Trophoblast cell (in vitro differentiated cells and primary cell): ENCODE measurements at regions not wholly inside any gene's neighbourhood (a gene's known extent, or its start where the extent isn't known, plus 50 kb on each side); places are given as distances from the start of the nearest gene placed in this dataset.

ENCODE experiments used
- DNase-seq, 2 donors: peaks; one replicate each; pipeline ENCODE4 v3.0.0-alpha.2; 2016
- H2AFZ ChIP-seq: 2 replicates; pipeline ENCODE4 v1.6.1; 2013; ENCODE audit warnings: low read length, moderate library complexity, mild to moderate bottlenecking; ENCODE audit not compliant: insufficient read depth, poor library complexity
- H2AK5ac ChIP-seq: 2 replicates; pipeline ENCODE4 v1.6.1; 2013; ENCODE audit warnings: mild to moderate bottlenecking, low read length
- H2BK120ac ChIP-seq: 2 replicates; pipeline ENCODE4 v1.6.1; 2013; ENCODE audit warnings: low read length, mild to moderate bottlenecking, moderate library complexity; ENCODE audit not compliant: insufficient read depth, poor library complexity
- H2BK12ac ChIP-seq: 2 replicates; pipeline ENCODE4 v1.6.1; 2013; ENCODE audit warnings: mild to moderate bottlenecking, low read length, moderate library complexity
- H2BK5ac ChIP-seq: 2 replicates; pipeline ENCODE4 v1.6.1; 2013; ENCODE audit warnings: low read length, low read depth, moderate library complexity, mild to moderate bottlenecking; ENCODE audit not compliant: poor library complexity
- H3K14ac ChIP-seq: 2 replicates; pipeline ENCODE4 v1.6.1; 2013; ENCODE audit warnings: mild to moderate bottlenecking, low read length
- H3K18ac ChIP-seq: 2 replicates; pipeline ENCODE4 v1.6.1; 2013; ENCODE audit warnings: mild to moderate bottlenecking, low read length
- H3K23ac ChIP-seq: 2 replicates; pipeline ENCODE4 v1.6.1; 2013; ENCODE audit warnings: low read length
- H3K27ac ChIP-seq: 2 replicates; pipeline ENCODE4 v1.5.1; 2013; ENCODE audit warnings: low read depth, mild to moderate bottlenecking, inconsistent platforms, low read length, moderate library complexity
- H3K27me3 ChIP-seq: 2 replicates; pipeline ENCODE4 v1.6.1; 2013; ENCODE audit warnings: inconsistent platforms, mild to moderate bottlenecking, low read length, moderate library complexity; ENCODE audit not compliant: insufficient read depth
- H3K36me3 ChIP-seq, 2 experiments: 1 replicate in 1 of 2; 2 replicates in 1 of 2; pipeline ENCODE4 v1.6.1; 2013; ENCODE audit warnings: low read length in 2 of 2, mild to moderate bottlenecking in 2 of 2, moderate library complexity in 1 of 2; ENCODE audit not compliant: insufficient read depth in 2 of 2, control insufficient read depth in 1 of 2
- H3K4ac ChIP-seq: 2 replicates; pipeline ENCODE4 v1.6.1; 2013; ENCODE audit warnings: low read depth, mild to moderate bottlenecking, low read length, moderate library complexity
- H3K4me1 ChIP-seq, 2 experiments: 1 replicate in 1 of 2; 2 replicates in 1 of 2; pipeline ENCODE4 v1.6.1; 2013; ENCODE audit warnings: low read length in 2 of 2, mild to moderate bottlenecking in 2 of 2, moderate library complexity in 1 of 2; ENCODE audit not compliant: insufficient read depth in 2 of 2, control insufficient read depth in 1 of 2
- H3K4me2 ChIP-seq: 2 replicates; pipeline ENCODE4 v1.6.1; 2013; ENCODE audit warnings: inconsistent platforms, mild to moderate bottlenecking, low read length, moderate library complexity
- H3K4me3 ChIP-seq: 2 replicates; pipeline ENCODE4 v1.5.1; 2013; ENCODE audit warnings: mild to moderate bottlenecking, low read depth, low read length, inconsistent platforms
- H3K79me1 ChIP-seq: one replicate; pipeline ENCODE4 v1.6.1; 2013; ENCODE audit warnings: low read length
- H3K79me2 ChIP-seq: 2 replicates; pipeline ENCODE4 v1.6.1; 2013; ENCODE audit warnings: low read length, mild to moderate bottlenecking; ENCODE audit not compliant: control insufficient read depth, insufficient read depth, poor library complexity
- H3K9ac ChIP-seq: 2 replicates; pipeline ENCODE4 v1.6.1; 2013; ENCODE audit warnings: mild to moderate bottlenecking, low read length
- H3K9me3 ChIP-seq: 2 replicates; pipeline ENCODE4 v1.6.1; 2013; ENCODE audit warnings: low read depth, mild to moderate bottlenecking, control low read depth, inconsistent platforms, low read length; ENCODE audit not compliant: insufficient read depth
- H4K12ac ChIP-seq: 2 replicates; pipeline ENCODE4 v1.6.1; 2013; ENCODE audit warnings: low read depth, mild to moderate bottlenecking, low read length, moderate library complexity
- H4K8ac ChIP-seq: 2 replicates; pipeline ENCODE4 v1.6.1; 2013; ENCODE audit warnings: low read depth, mild to moderate bottlenecking, low read length, moderate library complexity
- H4K91ac ChIP-seq: one replicate; pipeline ENCODE4 v1.6.1; 2013; ENCODE audit warnings: low read depth, mild to moderate bottlenecking, low read length, moderate library complexity
- WGBS: extraction: QIAGEN DNeasy Blood & Tissue Kit; methylation state at CpG from one replicate; pipeline ENCODE4 v1.1.7; 2013; ENCODE audit warnings: missing lambda C conversion rate; ENCODE audit not compliant: insufficient read length, insufficient coverage; ENCODE audit errors: extremely low coverage; 5-methylcytosine and 5-hydroxymethylcytosine counted together

DNA sequence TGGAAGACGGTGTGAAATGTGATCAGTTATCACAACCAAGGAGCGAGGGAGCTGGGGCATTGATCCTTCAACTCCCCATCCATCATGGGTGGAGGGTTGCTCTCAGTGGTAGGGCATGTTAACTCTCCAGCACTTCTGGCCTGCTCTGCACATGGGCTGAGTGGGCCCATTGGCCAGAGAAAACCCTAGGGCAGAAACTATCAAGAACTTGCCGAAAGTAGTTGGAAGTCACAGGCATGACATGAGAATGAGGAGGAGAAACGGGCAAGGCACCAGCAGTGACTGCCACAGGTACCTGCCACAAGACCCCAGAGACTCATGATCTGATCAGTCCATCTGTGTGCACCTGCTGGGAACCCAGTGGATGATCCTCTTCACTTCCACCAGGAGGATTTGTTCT, 50.9 kb upstream of the CXCL14 start:
- H2BK5ac ChIP-seq = no peak overlapping the region
- H3K4me3 ChIP-seq = peak overlapping the region; percentile 26
- H3K4me2 ChIP-seq = no peak overlapping the region
- H3K4me1 ChIP-seq = peaks cover 0 to 7% of the 10 kb centered on the region in 2 experiments
- no peak overlapping the region for H2BK12ac ChIP-seq
- H4K12ac ChIP-seq = no peak overlapping the region
- H4K91ac ChIP-seq = no peak overlapping the region
- H3K14ac ChIP-seq = no peak overlapping the region
- H2AFZ ChIP-seq = no peak overlapping the region
- no peak overlapping the region for H2AK5ac ChIP-seq
- no peak overlapping the region for H3K4ac ChIP-seq
- H3K79me2 ChIP-seq = no peaks in the 10 kb centered on the region
- no peak overlapping the region for H2BK120ac ChIP-seq
- no peak for DNase-seq
- no peak overlapping the region for H3K27ac ChIP-seq
- no peak overlapping the region for H3K23ac ChIP-seq
- H3K36me3 ChIP-seq = no peaks in the 10 kb centered on the region
- H3K18ac ChIP-seq = no peak overlapping the region
- peaks cover 1% of the 10 kb centered on the region for H3K9me3 ChIP-seq
- no peak overlapping the region for H3K9ac ChIP-seq
- H3K79me1 ChIP-seq = no peaks in the 10 kb centered on the region
- H4K8ac ChIP-seq = no peak overlapping the region
- H3K27me3 ChIP-seq = no peaks in the 10 kb centered on the region
- WGBS = no CpG with 5 or more reads among the region's 4 CpGs

- no CpG with 5 or more reads among the region's 7 CpGs for WGBS
- no peaks in the 10 kb centered on the region for H3K79me2 ChIP-seq
- no peaks in the 10 kb centered on the region for H3K79me1 ChIP-seq
- peaks cover 0 to 7% of the 10 kb centered on the region in 2 experiments for H3K4me1 ChIP-seq
- no peak overlapping the region for H3K9ac ChIP-seq
- H2BK12ac ChIP-seq = no peak overlapping the region
- H3K4me2 ChIP-seq = no peak overlapping the region
- no peak overlapping the region for H3K4me3 ChIP-seq
- H3K9me3 ChIP-seq = peaks cover 1% of the 10 kb centered on the region
- no peak overlapping the region for H3K23ac ChIP-seq
- H2AFZ ChIP-seq = no peak overlapping the region
- no peaks in the 10 kb centered on the region for H3K36me3 ChIP-seq
- no peak overlapping the region for H3K27ac ChIP-seq
- H4K91ac ChIP-seq = no peak overlapping the region
- H2BK5ac ChIP-seq = no peak overlapping the region
- no peak overlapping the region for H4K8ac ChIP-seq
- DNase-seq = peak in 1 of 2 donors; percentile 49
- no peak overlapping the region for H3K4ac ChIP-seq
- H2AK5ac ChIP-seq = no peak overlapping the region
- H3K27me3 ChIP-seq = no peaks in the 10 kb centered on the region
- H3K18ac ChIP-seq = no peak overlapping the region
- no peak overlapping the region for H4K12ac ChIP-seq
- H2BK120ac ChIP-seq = no peak overlapping the region
- no peak overlapping the region for H3K14ac ChIP-seq
These were observed 50.2 kb upstream of the CXCL14 start for GRCh38 chr5:135628771-135629563.
